ENCODE measurements at regions not wholly inside any gene's neighbourhood (a gene's known extent, or its start where the extent isn't known, plus 50 kb on each side); places are given as distances from the start of the nearest gene placed in this dataset.

DNA sequence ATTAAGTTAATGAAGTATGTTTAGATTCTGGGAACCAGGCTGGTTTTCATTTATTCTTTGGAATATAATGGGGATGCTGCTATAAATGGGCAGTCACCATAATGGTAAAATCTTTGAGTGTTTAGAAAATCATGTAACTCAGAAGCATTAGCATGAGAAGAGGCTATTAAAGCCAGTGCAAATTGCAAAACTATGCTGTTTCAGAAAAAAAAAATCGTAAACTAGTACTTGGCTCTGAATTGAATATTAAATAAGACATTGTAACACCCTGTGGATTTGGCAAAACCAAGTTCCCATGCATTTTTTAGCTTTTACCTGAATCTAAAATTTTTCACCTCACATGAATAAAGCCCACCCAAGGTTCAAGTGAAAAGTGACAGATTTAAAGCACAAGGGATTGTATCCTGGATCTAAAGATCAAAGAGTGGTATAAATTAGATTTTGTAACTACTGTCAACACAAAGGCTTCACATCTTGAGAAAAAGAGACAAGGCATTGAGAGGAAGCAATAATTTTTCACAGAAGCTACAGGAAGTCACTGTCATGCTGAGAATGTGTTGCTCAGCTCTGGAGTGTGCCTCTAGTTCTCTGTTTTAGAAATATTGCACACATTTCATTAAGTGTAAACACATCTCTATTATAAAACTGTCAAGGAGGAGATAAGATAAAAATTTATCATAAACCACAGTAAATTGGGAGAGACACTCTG, 142.2 kb downstream of the ABCA8 start:
- H3K36me3 ChIP-seq (ENCODE audit: control insufficient read depth, insufficient read depth, low read length), result no peaks in the 10 kb centered on the region
- H3K27me3 ChIP-seq (ENCODE audit: control insufficient read depth, insufficient read depth, low read length), result no peaks in the 10 kb centered on the region
- no peak overlapping the region for H3K4me3 ChIP-seq (ENCODE audit: low read depth, low read length)
- H3K9me3 ChIP-seq (ENCODE audit: control insufficient read depth, insufficient read depth, low read length), result no peaks in the 10 kb centered on the region
- H3K9ac ChIP-seq (ENCODE audit: low read depth, low read length), result no peak overlapping the region
- H3K4me1 ChIP-seq (ENCODE audit: control insufficient read depth, insufficient read depth, low read length), result no peaks in the 10 kb centered on the region

DNA sequence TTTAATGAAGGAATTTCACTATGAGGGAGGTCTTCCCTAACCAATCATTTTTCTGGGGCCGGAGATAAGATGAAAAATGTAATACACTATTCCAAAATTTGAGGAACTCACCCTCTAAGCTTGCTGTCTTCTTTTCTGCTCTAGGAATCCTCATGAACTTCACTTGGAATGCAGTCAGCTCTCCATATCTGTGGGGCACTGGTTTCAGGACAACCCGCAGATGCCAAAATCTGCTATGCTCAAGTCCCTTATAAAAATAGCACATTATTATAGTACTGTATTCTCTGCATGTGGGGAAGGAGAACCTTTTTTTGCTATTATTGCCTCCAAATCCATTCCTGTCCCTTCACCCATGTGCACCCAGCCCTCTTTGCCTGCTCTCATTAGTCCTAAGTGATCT, 146.0 kb downstream of the ABCA8 start:
- no peaks in the 10 kb centered on the region for H3K27me3 ChIP-seq (ENCODE audit: control insufficient read depth, insufficient read depth, low read length)
- no peak overlapping the region for H3K4me3 ChIP-seq (ENCODE audit: low read depth, low read length)
- H3K4me1 ChIP-seq (ENCODE audit: control insufficient read depth, insufficient read depth, low read length), result no peaks in the 10 kb centered on the region
- no peaks in the 10 kb centered on the region for H3K36me3 ChIP-seq (ENCODE audit: control insufficient read depth, insufficient read depth, low read length)
- H3K9me3 ChIP-seq (ENCODE audit: control insufficient read depth, insufficient read depth, low read length), result no peaks in the 10 kb centered on the region
- H3K9ac ChIP-seq (ENCODE audit: low read depth, low read length), result no peak overlapping the region

- Histone ChIP-seq H3K36me3 (ENCODE audit: control insufficient read depth, insufficient read depth, low read length) (no peaks in the 10 kb centered on the region), H3K9ac (ENCODE audit: low read depth, low read length) (no peak overlapping the region), H3K4me1 (ENCODE audit: control insufficient read depth, insufficient read depth, low read length) (no peaks in the 10 kb centered on the region), H3K9me3 (ENCODE audit: control insufficient read depth, insufficient read depth, low read length) (no peaks in the 10 kb centered on the region), H3K27me3 (ENCODE audit: control insufficient read depth, insufficient read depth, low read length) (no peaks in the 10 kb centered on the region), H3K4me3 (ENCODE audit: low read depth, low read length) (no peak overlapping the region)
These were observed 147.0 kb downstream of the ABCA8 start for GRCh38 chr17:68807998-68808772.

DNA sequence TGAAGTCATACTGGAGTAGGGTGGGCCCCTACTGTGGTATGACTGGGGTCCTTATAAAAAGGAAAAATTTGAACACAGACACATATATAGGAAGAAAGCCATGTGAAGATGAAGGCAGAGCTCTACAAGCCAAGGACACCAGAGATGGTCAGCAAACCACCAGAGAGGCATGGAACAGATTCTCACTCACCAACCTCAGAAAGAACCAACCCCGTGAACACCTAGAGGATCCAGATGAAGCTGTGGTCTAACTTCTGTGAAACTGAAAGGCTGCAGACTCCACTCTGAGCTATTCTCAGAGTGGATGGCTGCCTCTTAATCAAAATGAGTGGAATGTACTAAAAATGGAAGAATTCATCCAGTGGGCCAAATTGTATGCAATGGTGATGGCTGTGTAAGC, 149.6 kb downstream of the ABCA8 start:
- Histone ChIP-seq H3K36me3 (ENCODE audit: control insufficient read depth, insufficient read depth, low read length) (no peaks in the 10 kb centered on the region), H3K27me3 (ENCODE audit: control insufficient read depth, insufficient read depth, low read length) (no peaks in the 10 kb centered on the region), H3K9me3 (ENCODE audit: control insufficient read depth, insufficient read depth, low read length) (no peaks in the 10 kb centered on the region), H3K4me3 (ENCODE audit: low read depth, low read length) (no peak overlapping the region), H3K4me1 (ENCODE audit: control insufficient read depth, insufficient read depth, low read length) (no peaks in the 10 kb centered on the region), H3K9ac (ENCODE audit: low read depth, low read length) (no peak overlapping the region)

GRCh38 chr17:68804777-68805520, 150.2 kb downstream of the ABCA8 start:
- H3K9ac ChIP-seq (ENCODE audit: low read depth, low read length), result no peak overlapping the region
- no peaks in the 10 kb centered on the region for H3K36me3 ChIP-seq (ENCODE audit: control insufficient read depth, insufficient read depth, low read length)
- no peak overlapping the region for H3K4me3 ChIP-seq (ENCODE audit: low read depth, low read length)
- H3K4me1 ChIP-seq (ENCODE audit: control insufficient read depth, insufficient read depth, low read length), result no peaks in the 10 kb centered on the region
- no peaks in the 10 kb centered on the region for H3K9me3 ChIP-seq (ENCODE audit: control insufficient read depth, insufficient read depth, low read length)
- H3K27me3 ChIP-seq (ENCODE audit: control insufficient read depth, insufficient read depth, low read length), result no peaks in the 10 kb centered on the region

- Histone ChIP-seq H3K9ac (ENCODE audit: low read depth, low read length) (no peak overlapping the region), H3K36me3 (ENCODE audit: control insufficient read depth, insufficient read depth, low read length) (no peaks in the 10 kb centered on the region), H3K9me3 (ENCODE audit: control insufficient read depth, insufficient read depth, low read length) (no peaks in the 10 kb centered on the region), H3K4me1 (ENCODE audit: control insufficient read depth, insufficient read depth, low read length) (no peaks in the 10 kb centered on the region), H3K27me3 (ENCODE audit: control insufficient read depth, insufficient read depth, low read length) (no peaks in the 10 kb centered on the region), H3K4me3 (ENCODE audit: low read depth, low read length) (no peak overlapping the region)
These were observed 151.8 kb downstream of the ABCA8 start for GRCh38 chr17:68803164-68803929.

DNA sequence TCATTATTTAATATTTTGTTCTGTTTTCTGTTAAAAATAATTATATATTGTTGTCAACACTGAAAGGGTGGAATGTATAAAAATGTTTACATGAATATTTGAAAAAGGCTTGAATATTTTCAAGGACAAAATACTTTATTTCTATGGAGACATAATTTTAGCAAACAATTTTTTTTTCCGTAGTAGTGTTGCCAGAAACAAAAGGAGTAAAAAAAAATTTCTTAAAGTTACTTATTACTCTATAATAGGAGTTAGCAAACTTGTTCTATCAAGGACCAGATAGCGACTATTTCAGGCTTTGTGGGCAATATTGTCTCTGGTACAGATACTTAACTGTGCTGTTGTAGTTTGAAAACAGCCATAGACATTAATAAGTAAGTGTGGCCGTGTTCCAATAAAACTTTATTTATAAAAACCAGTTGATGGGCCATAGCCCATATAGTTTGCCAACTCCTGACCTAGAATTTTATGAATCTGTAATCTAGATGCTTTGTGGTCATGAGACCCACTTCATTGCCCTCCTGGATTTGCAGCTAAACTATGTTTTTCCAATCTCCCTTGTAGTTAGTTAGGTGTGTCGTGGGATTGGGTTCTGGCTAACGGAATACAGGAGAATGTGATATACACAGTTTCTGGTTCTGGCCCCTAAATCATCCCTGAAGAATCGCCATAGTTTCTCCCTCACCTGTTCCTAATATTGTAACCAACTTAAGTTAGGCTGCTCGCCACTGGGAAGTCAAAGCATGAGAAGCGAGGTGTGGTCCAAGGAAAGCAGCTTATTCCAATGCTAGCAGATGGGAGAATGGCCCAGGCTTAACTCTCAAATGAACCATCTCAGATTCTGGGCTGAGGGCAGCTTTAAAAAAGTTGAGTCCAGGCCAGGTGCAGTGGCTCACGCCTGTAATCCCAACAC, 153.6 kb downstream of the ABCA8 start:
- H3K4me3 ChIP-seq (ENCODE audit: low read depth, low read length), result no peak overlapping the region
- H3K27me3 ChIP-seq (ENCODE audit: control insufficient read depth, insufficient read depth, low read length), result no peaks in the 10 kb centered on the region
- H3K9ac ChIP-seq (ENCODE audit: low read depth, low read length), result no peak overlapping the region
- no peaks in the 10 kb centered on the region for H3K36me3 ChIP-seq (ENCODE audit: control insufficient read depth, insufficient read depth, low read length)
- no peaks in the 10 kb centered on the region for H3K4me1 ChIP-seq (ENCODE audit: control insufficient read depth, insufficient read depth, low read length)
- no peaks in the 10 kb centered on the region for H3K9me3 ChIP-seq (ENCODE audit: control insufficient read depth, insufficient read depth, low read length)

- Histone ChIP-seq H3K4me1 (ENCODE audit: control insufficient read depth, insufficient read depth, low read length) (no peaks in the 10 kb centered on the region), H3K36me3 (ENCODE audit: control insufficient read depth, insufficient read depth, low read length) (no peaks in the 10 kb centered on the region), H3K4me3 (ENCODE audit: low read depth, low read length) (no peak overlapping the region)
These were observed 154.4 kb downstream of the ABCA8 start for GRCh38 chr17:68800751-68801150.

DNA sequence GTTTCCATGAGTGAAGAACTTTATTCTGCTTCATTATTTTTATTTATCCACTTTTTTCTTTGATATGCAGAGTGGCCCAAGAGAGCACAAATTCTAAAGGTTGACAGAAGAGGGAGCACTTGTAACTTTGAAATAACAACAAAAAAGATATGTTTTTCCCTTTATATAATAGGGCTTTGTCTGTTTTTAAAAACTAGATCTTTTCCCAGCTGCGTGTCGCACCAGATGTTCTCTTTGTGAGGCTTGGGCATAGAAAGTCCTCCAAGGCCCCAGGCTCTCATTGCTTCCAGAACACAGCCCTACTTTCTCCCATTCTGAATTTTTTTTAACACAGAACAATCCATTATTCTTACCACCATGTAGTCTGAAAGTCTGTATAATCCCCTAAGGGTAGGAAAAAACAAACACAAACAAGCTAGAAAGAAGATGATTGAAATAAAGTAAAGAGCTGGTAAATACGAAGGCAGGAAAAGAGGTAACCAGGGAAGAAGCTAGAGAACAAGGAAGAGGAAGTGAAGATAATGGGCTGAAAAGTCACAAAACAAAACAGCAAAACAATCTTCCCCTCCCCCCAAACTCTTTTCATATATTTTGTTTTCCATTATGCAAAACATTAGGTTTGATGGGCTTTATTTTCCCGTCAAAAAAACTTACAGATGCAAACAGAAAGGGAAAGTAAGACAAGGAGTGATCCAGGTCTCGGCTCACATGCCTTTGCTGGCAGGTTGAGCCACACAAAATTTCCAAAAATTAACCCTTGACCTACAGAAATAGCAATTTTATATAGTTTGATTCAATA, 160.4 kb downstream of the ABCA8 start:
- Histone ChIP-seq H3K4me3 (ENCODE audit: low read depth, low read length) (no peak overlapping the region), H3K27me3 (ENCODE audit: control insufficient read depth, insufficient read depth, low read length) (no peaks in the 10 kb centered on the region), H3K9ac (ENCODE audit: low read depth, low read length) (no peak overlapping the region), H3K36me3 (ENCODE audit: control insufficient read depth, insufficient read depth, low read length) (no peaks in the 10 kb centered on the region), H3K9me3 (ENCODE audit: control insufficient read depth, insufficient read depth, low read length) (no peaks in the 10 kb centered on the region), H3K4me1 (ENCODE audit: control insufficient read depth, insufficient read depth, low read length) (peaks cover 13% of the 10 kb centered on the region)

More at GRCh38 chr17:68800751-68801150, 154.4 kb downstream of the ABCA8 start:
- no peaks in the 10 kb centered on the region for H3K9me3 ChIP-seq (ENCODE audit: control insufficient read depth, insufficient read depth, low read length)
- H3K9ac ChIP-seq (ENCODE audit: low read depth, low read length), result no peak overlapping the region
- no peaks in the 10 kb centered on the region for H3K27me3 ChIP-seq (ENCODE audit: control insufficient read depth, insufficient read depth, low read length)

GRCh38 chr17:68792873-68793272, 162.3 kb downstream of the ABCA8 start:
- Histone ChIP-seq H3K27me3 (ENCODE audit: control insufficient read depth, insufficient read depth, low read length) (no peaks in the 10 kb centered on the region), H3K4me3 (ENCODE audit: low read depth, low read length) (no peak overlapping the region), H3K4me1 (ENCODE audit: control insufficient read depth, insufficient read depth, low read length) (peaks cover 13% of the 10 kb centered on the region), H3K9me3 (ENCODE audit: control insufficient read depth, insufficient read depth, low read length) (no peaks in the 10 kb centered on the region), H3K36me3 (ENCODE audit: control insufficient read depth, insufficient read depth, low read length) (no peaks in the 10 kb centered on the region), H3K9ac (ENCODE audit: low read depth, low read length) (no peak overlapping the region)

Measured in iPS-15b (cell line).